Cerebellar nuclear complex (tissue), 1 donor: ENCODE measurements at regions not wholly inside any gene's neighbourhood (a gene's known extent, or its start where the extent isn't known, plus 50 kb on each side); places are given as distances from the start of the nearest gene placed in this dataset.

Experiments used
- DNase-seq, 2 experiments: peaks; one replicate each; lab custom pipeline; 2025; lab: John Stamatoyannopoulos, UW

DNA sequence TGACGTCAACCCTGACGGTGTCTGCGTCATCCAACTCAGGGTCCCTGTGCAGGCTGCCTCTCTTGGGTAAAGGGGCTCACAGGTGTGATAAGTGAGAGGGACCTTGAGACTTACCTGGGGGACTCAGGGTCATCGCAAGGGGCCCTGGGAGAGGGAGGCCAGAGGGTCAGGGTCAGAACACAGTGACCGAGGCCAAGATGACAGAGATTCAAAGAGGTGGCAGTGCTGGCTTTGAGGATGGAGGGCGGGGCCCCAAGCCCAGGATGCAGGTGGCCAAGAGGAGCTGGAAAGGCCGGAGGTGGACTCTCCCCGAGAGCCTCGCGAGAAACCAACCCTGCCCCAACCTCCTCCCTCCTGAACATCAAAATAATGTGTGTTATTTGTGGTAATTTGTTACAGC lies 165.2 kb upstream of the PPP2R2D start:
- DNase-seq = no peak

DNA sequence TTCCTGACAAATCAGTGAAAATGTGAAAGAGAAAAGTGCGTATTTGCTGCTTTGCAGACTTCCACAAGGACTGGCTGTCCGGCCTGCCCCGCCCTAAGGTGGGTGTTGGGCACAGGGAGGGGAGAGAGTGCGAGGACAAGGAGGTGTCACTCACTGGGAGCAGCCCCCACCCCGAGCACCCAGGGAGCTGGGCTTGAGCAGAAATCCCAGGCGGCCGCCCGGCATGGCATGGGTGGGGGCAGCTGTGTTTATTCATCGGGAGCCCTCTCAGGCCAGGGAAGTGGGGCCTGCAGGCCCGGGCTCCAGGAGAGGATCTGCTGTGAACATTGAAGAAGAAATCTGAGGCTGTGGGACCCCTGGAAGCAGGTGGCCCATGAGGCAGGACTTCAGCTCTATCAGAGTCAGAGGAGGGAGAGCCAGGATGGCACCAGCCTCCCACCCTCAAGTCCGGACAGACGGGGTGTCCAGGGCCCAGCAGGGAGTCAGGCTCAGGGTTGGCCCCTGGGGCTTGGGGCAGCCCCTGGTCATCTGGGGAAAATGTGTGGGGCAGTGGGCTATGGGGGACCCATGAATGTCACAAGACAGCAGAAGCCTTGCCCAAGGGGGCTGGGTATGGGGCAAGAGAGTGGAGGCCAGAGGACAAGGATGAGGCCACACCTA lies 164.4 kb upstream of the PPP2R2D start:
- no peak for DNase-seq

DNA sequence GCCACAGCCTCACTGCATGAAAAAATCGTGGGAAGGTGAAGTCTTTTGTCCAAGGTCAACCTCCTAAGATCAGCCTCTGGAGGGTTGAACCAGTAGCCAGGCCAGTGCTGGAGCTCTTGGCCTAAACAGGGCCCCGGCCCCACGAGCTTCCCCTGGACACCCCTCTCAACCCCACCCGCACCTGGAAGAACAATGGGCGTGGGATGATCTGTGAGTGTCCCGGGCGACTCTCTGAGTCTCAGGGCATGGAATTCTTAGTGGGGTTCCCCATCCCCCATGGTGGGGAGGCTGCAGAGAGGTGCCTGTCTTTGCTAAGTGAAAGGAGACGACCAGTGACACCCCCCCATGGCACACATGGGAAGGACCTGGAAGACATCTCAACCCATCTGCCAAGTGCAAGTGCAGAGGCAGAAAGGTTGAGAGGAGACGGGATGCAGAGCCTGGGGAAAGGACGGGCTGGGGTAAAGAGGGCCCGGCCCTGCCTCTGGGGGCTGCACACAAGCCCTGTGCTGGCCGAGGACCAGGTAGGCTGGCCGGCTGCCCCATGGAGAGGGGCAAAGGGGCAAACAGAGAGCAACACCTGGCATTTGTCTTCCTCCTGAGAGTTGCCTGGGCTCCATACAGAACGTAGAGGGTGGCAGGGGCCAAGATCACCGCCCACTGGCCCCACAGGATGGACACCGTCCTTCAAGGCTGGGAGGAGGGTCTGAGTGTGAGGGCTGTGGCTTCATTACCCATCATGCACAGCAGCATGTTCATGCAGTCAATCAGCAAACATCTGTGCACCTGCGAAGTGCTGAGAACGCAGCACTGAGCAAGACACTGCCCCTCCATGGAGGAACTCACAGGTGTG lies 163.0 kb upstream of the PPP2R2D start:
- DNase-seq = no peak

DNA sequence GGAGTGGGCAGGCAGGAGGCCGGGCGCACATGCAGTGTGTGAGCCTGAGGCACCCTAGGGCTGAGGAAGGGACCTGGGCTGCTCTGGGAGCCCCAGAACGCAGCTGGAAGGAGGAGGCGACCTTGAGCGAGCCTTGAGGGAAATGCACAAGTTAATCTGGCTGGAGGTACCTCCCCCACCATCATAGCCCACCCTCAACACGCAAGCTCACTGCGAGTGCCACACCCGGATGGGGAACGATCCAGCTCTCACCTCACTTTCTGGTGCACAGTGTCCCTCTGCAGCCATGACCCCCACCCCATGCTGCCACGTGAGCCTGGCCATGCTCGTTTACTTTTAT lies 162.4 kb upstream of the PPP2R2D start:
- DNase-seq = no peak

DNA sequence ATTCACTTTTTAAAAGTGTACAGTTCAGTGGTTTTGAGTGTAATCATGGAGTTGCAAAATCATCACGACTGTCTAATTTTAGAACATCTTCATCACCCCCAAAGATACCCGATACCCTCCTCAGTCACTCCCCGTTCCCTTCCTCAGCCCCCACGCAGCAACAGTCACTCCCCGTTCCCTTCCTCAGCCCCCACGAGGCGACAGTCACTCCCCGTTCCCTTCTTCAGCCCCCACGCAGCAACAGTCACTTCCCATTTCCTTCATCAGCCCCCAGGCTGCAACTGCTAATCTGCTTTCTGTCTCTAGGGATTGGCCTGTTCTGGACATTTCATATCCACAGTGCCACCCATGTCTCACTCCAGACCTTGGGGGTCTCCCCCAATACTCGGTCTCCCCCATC lies 161.6 kb upstream of the PPP2R2D start:
- DNase-seq = no peak

DNA sequence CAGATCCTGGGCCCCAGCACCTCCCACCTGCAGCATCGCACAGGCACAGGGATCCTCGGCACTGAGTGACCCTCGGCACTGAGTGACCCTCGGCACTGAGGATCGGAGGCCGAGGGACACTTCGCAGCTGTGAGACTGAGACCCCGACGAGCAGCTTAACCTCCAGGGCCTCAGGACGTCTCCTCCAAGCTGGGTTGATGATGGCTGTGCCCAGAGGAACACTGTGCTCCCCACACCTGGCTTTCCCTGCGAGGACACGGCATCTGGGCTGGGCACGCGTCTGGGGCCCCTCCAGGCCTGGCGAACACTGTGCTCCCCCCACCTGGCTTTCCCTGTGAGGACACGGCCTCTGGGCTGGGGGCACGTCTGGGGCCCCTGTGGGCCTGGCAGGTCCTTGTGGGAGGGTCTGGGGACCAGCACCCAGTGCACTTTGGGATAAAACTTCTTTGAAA lies 158.3 kb upstream of the PPP2R2D start:
- no peak for DNase-seq

DNA sequence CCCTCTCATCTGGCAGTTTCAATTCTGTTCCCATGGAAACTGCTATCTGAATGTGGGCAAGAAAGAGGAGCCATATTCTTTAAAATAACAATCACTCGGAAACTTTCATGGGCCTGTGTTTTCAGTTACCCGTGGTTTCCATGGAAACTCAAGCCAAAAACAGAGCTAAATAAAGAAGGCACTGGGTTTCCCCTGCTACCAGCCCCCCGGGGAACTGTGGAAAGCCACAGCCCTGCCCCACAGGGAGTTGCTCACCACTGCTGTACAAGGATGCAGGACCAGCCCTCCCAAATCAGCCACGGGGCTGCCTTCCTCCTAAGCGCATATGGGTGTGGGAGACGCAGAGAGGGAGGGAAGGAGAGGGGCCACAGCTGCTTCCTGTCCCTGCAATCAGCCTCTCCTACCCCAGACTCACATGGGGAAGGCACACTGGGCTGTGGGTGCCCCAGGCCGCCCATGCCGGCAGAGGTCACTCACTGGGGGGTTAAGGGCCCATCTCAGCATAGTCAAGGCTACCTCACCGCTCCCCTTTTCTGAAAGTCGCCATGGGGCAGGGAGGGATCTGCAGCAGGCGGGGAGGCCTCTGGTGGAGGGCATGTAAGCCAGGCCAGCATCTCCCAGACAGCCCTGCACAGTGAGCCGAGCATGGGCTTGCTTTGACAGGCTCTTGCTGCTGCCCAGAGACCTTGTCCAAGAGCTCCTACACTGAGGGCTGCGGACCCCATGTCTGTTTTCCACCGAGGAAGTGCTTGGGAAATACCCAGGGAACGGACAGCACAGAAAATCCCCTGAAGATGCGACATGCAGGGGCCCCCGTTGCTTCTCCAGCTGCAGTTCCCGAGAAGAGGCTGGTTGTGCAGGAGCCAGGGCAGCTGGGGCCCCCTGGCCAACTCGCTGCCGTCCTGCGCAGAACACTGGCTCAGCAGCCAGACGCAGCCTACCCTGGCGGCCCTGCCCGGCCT lies 157.3 kb upstream of the PPP2R2D start:
- DNase-seq = no peak

DNA sequence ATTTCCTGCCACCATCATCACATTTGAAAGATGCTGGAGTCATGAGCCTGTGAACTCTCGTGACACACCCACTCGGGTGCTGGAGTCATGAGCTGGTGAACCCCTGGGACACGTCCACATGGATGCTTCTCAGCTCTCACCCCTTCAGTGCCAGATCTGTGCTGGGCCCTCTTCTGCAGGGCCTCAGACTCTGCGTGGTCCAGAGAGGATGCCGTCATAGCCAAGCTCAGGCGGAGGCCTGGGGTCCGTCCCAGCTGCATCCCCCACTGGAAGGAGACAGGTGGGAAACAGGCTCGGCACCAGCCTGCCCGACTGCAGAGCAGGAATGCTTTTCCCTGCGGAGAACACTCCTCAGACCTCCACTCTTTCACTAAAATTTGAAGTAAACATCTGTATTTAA lies 156.5 kb upstream of the PPP2R2D start:
- DNase-seq = no peak

DNA sequence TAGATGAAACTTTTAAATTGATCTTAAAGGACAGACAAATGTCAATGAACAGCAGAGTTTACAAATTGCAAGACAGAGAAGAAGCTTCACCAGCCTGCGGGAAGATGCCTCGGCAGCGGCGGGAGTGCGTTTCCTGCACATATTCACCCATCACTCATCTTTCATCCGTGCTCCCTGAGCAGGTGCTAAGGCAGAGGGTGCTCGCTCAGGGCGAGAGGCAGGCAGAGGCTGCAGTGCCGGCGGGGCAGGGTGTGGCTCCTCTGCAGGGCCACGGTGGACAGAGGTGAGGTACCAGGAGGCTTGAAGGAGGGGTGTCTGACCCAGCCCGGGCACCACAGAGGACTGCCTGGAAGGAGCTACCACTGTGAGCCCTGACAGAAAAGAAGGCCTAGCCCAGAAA lies 155.2 kb upstream of the PPP2R2D start:
- no peak for DNase-seq

DNA sequence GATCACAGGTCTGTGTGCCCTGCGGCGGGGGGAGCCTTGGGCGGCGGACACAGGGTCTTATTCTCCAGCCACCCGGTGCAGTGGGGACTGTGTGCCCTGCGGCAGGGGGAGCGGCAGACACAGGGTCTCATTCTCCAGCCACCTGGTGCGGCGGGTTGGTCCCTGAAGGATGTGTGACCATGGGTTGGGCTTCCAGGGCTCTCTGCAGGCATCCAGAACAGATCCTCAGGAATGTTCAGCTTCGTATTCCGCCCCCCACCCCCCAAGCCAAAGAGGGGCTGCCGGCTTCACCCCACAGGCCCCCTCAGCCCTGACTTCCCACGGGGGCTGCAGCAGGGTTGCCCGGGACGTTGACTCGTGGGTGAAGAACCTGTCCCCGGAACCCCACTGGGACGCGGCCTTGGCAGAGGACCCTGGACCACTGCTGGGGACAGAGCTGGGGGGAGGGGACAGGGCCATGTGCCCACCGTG lies 154.5 kb upstream of the PPP2R2D start:
- no peak for DNase-seq

DNA sequence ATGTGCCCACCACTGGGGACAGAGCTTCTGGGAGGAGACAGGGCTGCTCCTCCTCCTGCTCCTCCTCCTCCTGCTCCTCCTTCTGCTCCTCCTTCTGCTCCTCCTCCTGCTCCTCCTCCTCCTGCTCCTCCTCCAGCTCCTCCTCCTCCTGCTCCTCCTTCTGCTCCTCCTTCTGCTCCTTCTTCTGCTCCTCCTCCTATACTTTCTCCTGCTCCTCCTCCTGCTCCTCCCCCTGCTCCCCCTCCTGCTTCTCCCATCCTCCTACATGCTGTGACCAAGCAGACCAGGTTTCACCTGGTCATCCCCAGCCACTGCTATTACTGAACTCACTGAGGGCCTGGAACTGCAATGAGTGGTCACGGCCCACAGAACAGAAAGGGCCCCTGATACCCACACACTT lies 154.0 kb upstream of the PPP2R2D start:
- DNase-seq = no peak

DNA sequence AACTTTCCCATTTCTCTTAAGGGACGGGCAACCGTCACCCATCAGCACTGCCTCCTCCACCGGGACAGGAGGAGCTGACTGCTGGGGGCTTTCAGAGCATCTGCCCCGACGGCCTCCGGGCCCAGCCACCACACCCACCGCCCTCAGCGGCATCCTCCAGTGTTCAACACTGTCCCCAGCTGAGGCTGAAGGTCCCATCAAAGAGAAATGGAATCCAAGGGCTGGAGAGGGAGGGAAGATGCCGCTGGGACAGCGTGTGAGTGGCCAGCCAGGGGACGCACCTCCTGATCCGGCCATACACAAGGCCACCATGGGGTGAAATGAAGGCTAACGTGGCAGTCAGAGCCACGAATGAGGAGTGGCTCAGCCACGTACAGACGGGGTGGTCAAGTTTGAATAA lies 153.6 kb upstream of the PPP2R2D start:
- DNase-seq = no peak

DNA sequence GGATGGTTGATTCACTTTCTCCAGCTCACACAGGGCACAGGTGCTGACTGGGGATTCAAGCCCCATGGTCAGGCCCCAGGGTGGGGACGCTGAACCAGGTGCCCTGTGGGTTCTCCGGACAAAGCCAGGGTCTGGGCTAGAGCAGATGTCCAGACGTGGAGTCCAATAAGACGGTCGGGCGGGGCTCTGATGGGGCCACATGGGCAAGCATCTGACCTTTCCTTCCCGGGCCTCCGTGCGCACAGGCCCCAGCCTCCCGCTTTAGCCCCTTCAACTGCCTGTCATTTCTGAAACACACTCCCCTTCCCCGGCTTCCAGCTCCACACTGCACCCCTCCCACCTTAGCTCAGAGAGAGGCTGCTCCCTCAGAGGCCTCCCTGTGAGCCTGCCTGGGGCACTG lies 153.0 kb upstream of the PPP2R2D start:
- DNase-seq = no peak

DNA sequence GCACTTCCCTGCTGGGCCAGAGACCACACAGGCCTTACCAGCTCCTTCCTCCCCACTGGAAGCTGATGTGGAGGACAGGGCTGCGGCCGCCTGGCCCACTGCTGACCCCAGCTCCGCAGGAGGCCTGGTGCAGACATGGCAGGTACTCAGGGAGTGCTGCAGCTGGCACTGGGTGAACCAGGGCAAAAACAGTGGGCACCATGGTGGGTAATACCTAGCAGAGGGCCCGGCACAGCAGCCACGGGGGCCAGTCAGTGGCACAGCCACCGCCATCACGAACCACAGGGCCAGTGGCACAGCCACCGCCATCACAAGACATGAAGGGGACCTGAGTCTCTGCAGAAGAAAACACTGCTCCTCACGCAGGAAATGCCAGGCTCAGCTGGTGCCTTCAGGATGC lies 152.6 kb upstream of the PPP2R2D start:
- DNase-seq = no peak

DNA sequence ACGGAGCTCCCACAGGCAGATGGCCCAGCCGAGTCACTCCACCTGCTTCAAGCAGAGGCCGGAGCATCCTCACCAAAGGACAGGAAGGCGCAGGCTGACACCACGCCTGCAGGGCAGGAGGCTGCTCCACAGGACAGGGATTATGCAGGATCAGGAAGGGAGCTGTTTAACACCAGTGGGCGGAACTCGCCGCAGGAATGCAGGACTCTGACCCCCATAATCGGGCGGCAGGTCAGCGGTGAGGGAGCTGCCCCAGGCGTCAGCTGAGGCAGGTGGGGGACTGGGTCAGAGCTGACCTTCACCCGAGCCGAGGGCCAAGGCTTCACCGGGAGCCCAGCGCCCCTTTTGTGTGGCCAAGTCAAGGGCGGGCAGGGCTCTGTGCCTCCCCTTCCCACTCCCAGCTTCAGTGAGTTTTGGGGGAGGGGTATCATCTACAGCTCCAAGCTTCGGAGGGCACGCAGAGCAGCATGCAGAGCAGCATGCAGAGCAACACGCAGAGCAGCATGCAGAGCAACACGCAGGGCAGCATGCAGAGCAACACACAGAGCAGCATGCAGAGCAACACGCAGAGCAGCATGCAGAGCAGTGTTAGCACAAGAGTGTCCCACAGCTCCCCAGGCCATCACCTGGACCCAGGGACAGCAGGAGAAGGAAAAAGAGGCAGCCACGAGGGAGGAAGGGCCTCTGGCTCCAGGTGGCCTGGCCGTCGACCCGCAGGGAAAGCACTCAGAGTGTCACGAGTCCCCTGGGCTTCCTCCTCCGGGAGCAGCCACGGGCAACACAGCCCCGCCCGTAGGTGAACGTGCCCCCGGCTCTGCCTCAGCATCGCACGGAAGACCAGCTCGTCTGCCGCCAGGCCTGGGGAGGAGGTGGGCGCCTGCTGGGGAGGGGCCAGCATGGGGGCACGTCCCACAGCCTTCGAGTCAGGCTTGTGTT lies 151.7 kb upstream of the PPP2R2D start:
- no peak for DNase-seq

DNA sequence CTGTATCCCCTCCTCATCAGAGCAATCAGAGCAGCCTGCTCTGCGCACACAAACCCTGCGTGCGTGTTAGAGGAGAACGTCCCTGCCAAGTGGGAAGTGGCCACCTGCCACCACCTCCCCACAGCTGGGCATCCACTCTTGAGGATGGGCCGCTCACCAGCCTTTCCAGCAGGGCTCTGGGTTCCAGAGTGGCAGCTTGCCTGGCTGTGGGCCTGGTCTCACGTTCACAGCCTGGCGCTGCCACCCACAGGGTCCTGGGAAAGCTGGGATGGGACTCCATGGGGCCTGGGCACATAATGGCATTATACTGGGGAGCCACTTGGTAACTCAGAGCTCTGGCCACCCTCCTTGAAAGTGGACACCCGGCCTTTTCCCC lies 151.1 kb upstream of the PPP2R2D start:
- no peak for DNase-seq

DNA sequence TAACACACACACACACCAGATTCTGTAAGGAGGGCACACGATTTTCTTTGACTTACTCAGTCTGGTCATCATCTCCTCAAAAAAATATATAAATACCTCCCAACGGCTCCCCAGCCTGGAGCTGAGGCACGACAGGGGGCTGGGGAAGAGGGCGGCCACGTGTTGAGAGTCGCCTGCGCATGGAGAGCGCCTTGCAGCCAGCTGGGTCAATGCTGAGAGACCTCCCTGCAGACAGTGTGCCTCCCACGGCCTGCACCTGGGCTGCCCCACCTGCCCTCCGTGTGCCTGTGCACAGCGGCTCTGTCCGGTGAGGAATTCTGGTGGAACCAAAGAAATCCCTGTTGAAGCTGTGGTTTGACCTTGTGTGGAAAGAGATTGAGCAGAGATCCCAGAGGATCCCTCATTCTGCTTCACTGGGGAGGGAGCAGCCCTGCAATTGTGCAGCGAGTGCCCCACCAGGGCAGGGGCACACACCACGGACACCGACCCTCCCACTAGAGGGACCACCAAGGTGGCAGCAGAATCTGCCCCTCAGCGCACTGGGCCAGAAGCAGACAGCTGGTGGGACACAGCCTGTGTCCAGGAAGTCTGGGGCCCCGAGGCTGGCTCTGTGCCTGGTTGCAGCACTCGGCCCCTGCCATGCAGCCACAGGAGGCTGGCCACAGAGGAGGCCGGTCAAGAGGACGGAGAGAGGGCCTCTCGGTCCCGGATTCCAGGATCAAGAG lies 150.5 kb upstream of the PPP2R2D start:
- DNase-seq = no peak

DNA sequence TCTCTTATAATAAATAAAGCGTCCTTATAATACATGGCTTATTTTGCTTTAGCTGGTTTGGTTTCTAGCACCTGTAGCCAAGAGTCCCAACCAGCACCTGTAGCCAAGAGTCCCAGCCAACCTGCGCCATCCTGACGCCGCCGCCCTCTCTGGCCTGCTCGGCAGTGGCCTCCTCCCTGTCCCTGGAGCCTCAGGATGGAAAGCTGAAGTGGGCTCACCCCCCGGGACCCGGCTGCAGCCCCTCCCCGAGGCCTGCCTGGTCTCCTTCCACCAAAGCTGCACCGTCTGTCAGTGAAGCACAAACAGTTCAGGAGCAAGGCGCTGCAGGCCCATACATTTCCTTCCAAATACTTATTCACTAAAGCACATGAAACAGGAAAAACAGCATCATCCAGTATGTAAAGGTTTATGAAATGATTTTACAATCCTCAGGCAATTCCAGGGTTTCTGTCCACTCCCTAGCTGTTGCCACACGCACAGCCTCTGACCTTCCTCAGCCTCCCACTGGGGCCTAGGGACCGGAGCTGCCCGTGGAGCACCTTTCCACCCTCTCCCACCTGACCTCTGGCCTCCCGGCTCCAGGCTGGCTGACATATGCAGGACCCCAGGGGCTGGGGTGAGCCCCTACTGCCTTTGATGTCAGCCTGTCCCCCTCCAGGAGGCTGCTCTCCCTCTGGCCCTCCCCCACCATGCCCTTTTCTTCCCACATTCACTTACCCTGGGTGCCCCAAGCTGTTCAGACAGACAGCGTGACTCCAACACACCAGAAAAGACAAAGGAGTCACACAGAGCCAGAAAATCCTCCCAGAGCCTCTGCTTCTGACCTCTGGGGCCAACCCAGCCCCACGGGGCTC lies 149.6 kb upstream of the PPP2R2D start:
- DNase-seq = no peak
